ENCODE measurements at regions not wholly inside any gene's neighbourhood (a gene's known extent, or its start where the extent isn't known, plus 50 kb on each side); places are given as distances from the start of the nearest gene placed in this dataset.

GRCh38 chr6:99099243-99099642 lies 151.5 kb upstream of the FBXL4 start:
- TF ChIP-seq CTCF (conservative IDR thresholded peaks at IDR 0.05 in 1 of 2, IDR thresholded peaks at IDR 0.05 in 1 of 2; ENCODE audit: low read depth in 1 of 2, low read length in 2 of 2) (no peak), EZH2 (IDR thresholded peaks at IDR 0.05; ENCODE audit: low read length, missing control alignments) (no peak)
